H1 (cell line): ENCODE measurements at regions not wholly inside any gene's neighbourhood (a gene's known extent, or its start where the extent isn't known, plus 50 kb on each side); places are given as distances from the start of the nearest gene placed in this dataset.

ENCODE experiments used
- CTCF ChIA-PET: fragments of 300-600 bp; sonication (Branson Sonifier 250); formaldehyde crosslinking; loops from one replicate; lab custom pipeline; 2021; ENCODE audit not compliant: partially characterized antibody; lab: Charles Lee
- POLR2A ChIA-PET: fragments of 300-600 bp; sonication (Branson Sonifier 250); formaldehyde crosslinking; loops from one replicate; lab custom pipeline; 2021; ENCODE audit warnings: inconsistent platforms; ENCODE audit not compliant: partially characterized antibody; lab: Charles Lee
- DNase-seq, 2 experiments: peaks; one replicate each; pipeline versions ENCODE4 v3.0.0 to v3.0.0-alpha.2; 2010 to 2022; ENCODE audit warnings: low spot score in 2 of 2, low read depth in 1 of 2, mixed read lengths in 1 of 2
- FAIRE-seq: peaks from 2 replicates; lab custom pipeline; 2011; peaks lifted over from hg19 to GRCh38; lab: Jason Lieb, UNC
- H2AFZ ChIP-seq: 2 replicates; pipeline ENCODE4 v1.8.1; 2012; ENCODE audit warnings: low read length, inconsistent platforms
- H2AK5ac ChIP-seq: 2 replicates; pipeline ENCODE4 v1.6.1; 2013; ENCODE audit warnings: low read depth, low read length
- H2BK120ac ChIP-seq: replicated peaks from 2 replicates; pipeline ENCODE3; 2013; ENCODE audit warnings: low read depth, low read length, inconsistent platforms
- H2BK12ac ChIP-seq: 2 replicates; pipeline ENCODE4 v1.6.1; 2013; ENCODE audit warnings: low read depth, low read length
- H2BK15ac ChIP-seq: 2 replicates; pipeline ENCODE4 v1.6.1; 2013; ENCODE audit warnings: low read length
- H2BK20ac ChIP-seq: 2 replicates; pipeline ENCODE4 v1.6.1; 2013; ENCODE audit warnings: low read length
- H2BK5ac ChIP-seq: 2 replicates; pipeline ENCODE4 v1.6.1; 2013; ENCODE audit warnings: low read depth, low read length
- H3K14ac ChIP-seq: 2 replicates; pipeline ENCODE4 v1.6.1; 2013; ENCODE audit warnings: inconsistent platforms; ENCODE audit not compliant: insufficient read length
- H3K18ac ChIP-seq: 2 replicates; pipeline ENCODE4 v1.6.1; 2013; ENCODE audit warnings: low read length; ENCODE audit errors: extremely low read depth
- H3K23ac ChIP-seq: 2 replicates; pipeline ENCODE4 v1.6.1; 2013; ENCODE audit warnings: inconsistent platforms; ENCODE audit not compliant: insufficient read length
- H3K23me2 ChIP-seq: 2 replicates; pipeline ENCODE4 v1.6.1; 2013; ENCODE audit warnings: low read depth, low read length
- H3K27ac ChIP-seq: 2 replicates; pipeline ENCODE4 v1.6.1; 2011; ENCODE audit warnings: low read depth, low read length, inconsistent platforms
- H3K27me3 ChIP-seq, 4 experiments: replicated peaks in 1 of 4; 1 replicate in 1 of 4; 2 replicates in 3 of 4; pipeline versions ENCODE4 v1.6.1 to v1.8.1; 2011 to 2013; ENCODE audit warnings: low read length in 3 of 4, mild to moderate bottlenecking in 3 of 4, inconsistent platforms in 2 of 4, mixed read lengths in 2 of 4, moderate library complexity in 1 of 4; ENCODE audit not compliant: control insufficient read depth in 3 of 4, insufficient read depth in 3 of 4; ENCODE audit errors: extremely low read depth in 1 of 4
- H3K36me3 ChIP-seq, 4 experiments: 2 replicates each; pipeline versions ENCODE4 v1.6.1 to v1.8.1; 2011 to 2013; ENCODE audit warnings: mild to moderate bottlenecking in 4 of 4, low read length in 3 of 4, moderate library complexity in 2 of 4, control low read depth in 1 of 4, inconsistent platforms in 1 of 4; ENCODE audit not compliant: insufficient read depth in 4 of 4, control insufficient read depth in 2 of 4
- H3K4ac ChIP-seq: replicated peaks from 2 replicates; pipeline ENCODE3; 2013; ENCODE audit warnings: low read length, low read depth, mixed read lengths, inconsistent platforms; ENCODE audit not compliant: insufficient read length
- H3K4me1 ChIP-seq, 4 experiments: replicated peaks in 1 of 4; 1 replicate in 1 of 4; 2 replicates in 3 of 4; pipeline versions ENCODE4 v1.6.1 to v1.8.1; 2011 to 2013; ENCODE audit warnings: low read length in 3 of 4, inconsistent platforms in 2 of 4, mixed read lengths in 1 of 4; ENCODE audit not compliant: insufficient read depth in 4 of 4, control insufficient read depth in 3 of 4
- H3K4me2 ChIP-seq, 2 experiments: 2 replicates each; pipeline versions ENCODE4 v1.6.1 to v1.8.1; 2011 to 2013; ENCODE audit warnings: low read depth in 2 of 2, low read length in 2 of 2, control low read depth in 1 of 2, inconsistent platforms in 1 of 2, mild to moderate bottlenecking in 1 of 2; ENCODE audit not compliant: insufficient read depth in 1 of 2
- H3K4me3 ChIP-seq, 4 experiments: fragments of 200-600, 300-600 bp in 1 of 4; sonication (generic), shearing (Covaris generic), sonication (Bioruptor Twin) in 1 of 4; 2 replicates each; pipeline versions ENCODE4 v1.5.1 to v1.8.1; 2011 to 2016; ENCODE audit warnings: low read length in 4 of 4, low read depth in 3 of 4, control low read depth in 2 of 4, inconsistent platforms in 2 of 4, mild to moderate bottlenecking in 2 of 4, mixed read lengths in 1 of 4, moderate library complexity in 1 of 4; ENCODE audit not compliant: insufficient read depth in 2 of 4; ENCODE audit errors: extremely low read depth in 1 of 4
- H3K56ac ChIP-seq: replicated peaks from 2 replicates; pipeline ENCODE3; 2013; ENCODE audit warnings: low read depth, mild to moderate bottlenecking, mixed read lengths, low read length, inconsistent platforms; ENCODE audit not compliant: insufficient read length
- H3K79me1 ChIP-seq: 2 replicates; pipeline ENCODE4 v1.6.1; 2013; ENCODE audit warnings: low read depth, low read length, control low read depth
- H3K79me2 ChIP-seq, 2 experiments: 2 replicates each; pipeline versions ENCODE4 v1.6.1 to v1.8.1; 2012 to 2013; ENCODE audit warnings: low read length in 2 of 2, mild to moderate bottlenecking in 2 of 2, inconsistent platforms in 1 of 2; ENCODE audit not compliant: insufficient read depth in 2 of 2, control insufficient read depth in 1 of 2
- H3K9ac ChIP-seq, 4 experiments: replicated peaks in 1 of 4; 1 replicate in 1 of 4; 2 replicates in 3 of 4; pipeline versions ENCODE4 v1.6.1 to v1.8.1; 2011 to 2013; ENCODE audit warnings: low read depth in 3 of 4, low read length in 3 of 4, control low read depth in 2 of 4, mild to moderate bottlenecking in 2 of 4, moderate library complexity in 2 of 4, inconsistent platforms in 1 of 4; ENCODE audit errors: extremely low read depth in 1 of 4
- H3K9me3 ChIP-seq, 2 experiments: 2 replicates each; pipeline versions ENCODE4 v1.6.1 to v1.8.1; 2012 to 2013; ENCODE audit warnings: mild to moderate bottlenecking in 2 of 2, moderate library complexity in 2 of 2, control low read depth in 1 of 2, inconsistent platforms in 1 of 2, low read depth in 1 of 2, low read length in 1 of 2, mixed read lengths in 1 of 2; ENCODE audit not compliant: insufficient read depth in 2 of 2
- H4K20me1 ChIP-seq, 2 experiments: replicated peaks in 1 of 2; 2 replicates each; pipeline versions ENCODE3 to v1.8.1; 2011 to 2013; ENCODE audit warnings: inconsistent platforms in 2 of 2, low read length in 2 of 2, mild to moderate bottlenecking in 1 of 2; ENCODE audit not compliant: insufficient read depth in 2 of 2, control insufficient read depth in 1 of 2
- H4K5ac ChIP-seq: 2 replicates; pipeline ENCODE4 v1.6.1; 2013; ENCODE audit warnings: low read length, low read depth, mixed read lengths, inconsistent platforms; ENCODE audit not compliant: insufficient read length
- H4K8ac ChIP-seq: 2 replicates; pipeline ENCODE4 v1.8.0; 2013; ENCODE audit warnings: mild to moderate bottlenecking, moderate library complexity, low read length, inconsistent platforms; ENCODE audit not compliant: insufficient read depth; ENCODE audit errors: extremely low read depth
- H4K91ac ChIP-seq: replicated peaks from 2 replicates; pipeline ENCODE3; 2013; ENCODE audit warnings: low read length, mixed read lengths, inconsistent platforms; ENCODE audit not compliant: insufficient read length
- CBX8 ChIP-seq: fragments of 300-800, 300-1000 bp; sonication (generic); IDR thresholded peaks from 2 replicates; pipeline ENCODE4 v1.7.1; 2016; ENCODE audit warnings: low read depth, low read length, borderline replicate concordance
- EGR1 ChIP-seq: IDR thresholded peaks from 2 replicates; pipeline ENCODE4 v1.6.1; 2011; ENCODE audit warnings: low read depth, low read length, borderline replicate concordance
- NANOG ChIP-seq: IDR thresholded peaks from 2 replicates; pipeline ENCODE4 v1.6.1; 2011; ENCODE audit warnings: low read length, low read depth, mild to moderate bottlenecking, inconsistent platforms; ENCODE audit not compliant: insufficient read depth, poor library complexity, severe bottlenecking
- NRF1 ChIP-seq: IDR thresholded peaks from 2 replicates; pipeline ENCODE4 v1.6.1; 2011; ENCODE audit warnings: mild to moderate bottlenecking, low read depth, low read length, improper control_type of control experiment
- POLR2AphosphoS5 ChIP-seq: IDR thresholded peaks from 2 replicates; pipeline ENCODE4 v1.6.1; 2011; ENCODE audit warnings: low read depth, low read length
- POU5F1 ChIP-seq: IDR thresholded peaks from 2 replicates; pipeline ENCODE4 v1.6.1; 2011; ENCODE audit warnings: low read depth, mild to moderate bottlenecking, low read length, moderate library complexity
- WGBS, 2 experiments: shearing (Covaris generic) in 1 of 2; methylation state at CpG; one replicate each; pipeline versions ENCODE4 v1.1.6 to v1.1.7; 2013 to 2015; ENCODE audit warnings: low lambda C conversion rate in 2 of 2, mixed read lengths in 2 of 2, inconsistent platforms in 1 of 2, low coverage in 1 of 2, missing lambda C conversion rate in 1 of 2; ENCODE audit not compliant: insufficient replicate concordance in 2 of 2, insufficient coverage in 1 of 2, insufficient read length in 1 of 2; ENCODE audit errors: extremely low coverage in 1 of 2, missing lambda C conversion rate in 1 of 2; 5-methylcytosine and 5-hydroxymethylcytosine counted together

- no peaks in the 10 kb centered on the region for H3K79me1 ChIP-seq
- H2BK5ac ChIP-seq = no peak overlapping the region
- no peak overlapping the region for H2BK15ac ChIP-seq
- H4K20me1 ChIP-seq = no peaks in the 10 kb centered on the region
- DNase-seq (no peak), FAIRE-seq (no peak)
- H2BK20ac ChIP-seq = no peak overlapping the region
- H2BK120ac ChIP-seq = no peak overlapping the region
- H3K14ac ChIP-seq = no peak overlapping the region
- no peaks in the 10 kb centered on the region for H3K36me3 ChIP-seq
- H3K9me3 ChIP-seq = no peaks in the 10 kb centered on the region
- no peak overlapping the region for H3K23ac ChIP-seq
- no peak overlapping the region for H4K91ac ChIP-seq
- H3K4me2 ChIP-seq = no peak overlapping the region
- no peaks in the 10 kb centered on the region for H3K27me3 ChIP-seq
- no peak overlapping the region for H2BK12ac ChIP-seq
- WGBS, 2 experiments = 87% methylated on average over 3 of the region's 3 CpGs; no CpG with 5 or more reads in 1 of the 2 experiments
- no peak overlapping the region for H3K18ac ChIP-seq
- no peak overlapping the region for H3K4me3 ChIP-seq
- TF ChIP-seq POU5F1 (no peak), POLR2AphosphoS5 (no peak), NANOG (no peak), EGR1 (no peak), NRF1 (no peak), CBX8 (no peak)
- ChIA-PET POLR2A (no interaction called here), CTCF (no interaction called here)
- H4K8ac ChIP-seq = no peak overlapping the region
- no peaks in the 10 kb centered on the region for H3K79me2 ChIP-seq
- H2AK5ac ChIP-seq = no peak overlapping the region
- no peak overlapping the region for H4K5ac ChIP-seq
- H2AFZ ChIP-seq = no peak overlapping the region
- H3K4ac ChIP-seq = no peak overlapping the region
- no peaks in the 10 kb centered on the region for H3K4me1 ChIP-seq
- no peaks in the 10 kb centered on the region for H3K23me2 ChIP-seq
- no peak overlapping the region for H3K27ac ChIP-seq
- H3K9ac ChIP-seq = no peak overlapping the region
- H3K56ac ChIP-seq = no peak overlapping the region
Measured at GRCh38 chrX:20954014-20954413, 420.2 kb upstream of the CNKSR2 start.
